GM18517 (cell line): ENCODE measurements at regions not wholly inside any gene's neighbourhood (a gene's known extent, or its start where the extent isn't known, plus 50 kb on each side); places are given as distances from the start of the nearest gene placed in this dataset.
"Not testable (repeated sequence)": the region's sequence is repeated elsewhere in the genome, so short reads cannot be mapped to it uniquely, and the experiment has no call there.

Experiments
- ATAC-seq: cut with Tn5 transposase; IDR thresholded peaks from one replicate; pipeline ENCODE4 v1.9.1; 2021; ENCODE audit warnings: mild to moderate bottlenecking, moderate library complexity; ENCODE audit not compliant: unreplicated experiment

DNA sequence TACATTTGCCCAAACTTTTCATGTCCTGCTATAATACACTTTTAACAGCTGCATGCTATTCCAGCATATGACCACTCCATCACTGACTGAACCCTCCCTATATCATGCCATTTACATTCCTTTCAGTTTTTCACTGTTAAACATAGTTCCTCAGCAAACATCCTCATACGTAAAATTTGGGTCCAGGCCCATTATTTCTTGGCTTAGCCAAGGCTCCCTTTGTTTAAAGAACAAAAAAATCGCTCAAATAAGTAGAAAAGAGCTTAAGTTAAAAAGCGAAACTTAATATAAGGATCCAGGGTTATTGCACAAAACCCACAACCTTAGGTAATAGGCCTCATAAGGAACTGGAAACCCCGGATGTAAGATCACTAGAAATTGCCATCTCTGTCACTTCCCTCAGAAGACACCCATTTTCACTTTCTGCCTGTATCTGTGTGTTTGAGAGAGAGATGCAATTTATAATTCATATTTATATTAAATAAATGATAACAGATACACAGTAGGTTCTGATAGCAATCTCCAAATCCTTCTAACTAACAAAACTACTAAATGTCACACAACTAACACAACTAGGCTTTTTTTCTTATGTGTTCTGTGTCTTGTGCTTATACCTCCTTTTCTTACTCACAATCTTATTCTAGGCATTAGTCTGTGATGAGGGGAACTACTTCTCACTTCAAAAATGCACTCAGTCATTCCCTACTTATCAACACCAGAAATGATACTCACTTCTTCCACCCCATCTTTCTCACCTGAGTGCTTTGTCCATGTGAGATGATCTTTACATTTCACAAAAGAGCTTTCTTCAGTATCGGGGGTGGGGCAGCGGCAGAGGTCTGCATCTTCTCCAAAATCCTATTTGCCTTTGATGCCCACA, 59.9 kb upstream of the FAM241A start:
- ATAC-seq, result no peak

DNA sequence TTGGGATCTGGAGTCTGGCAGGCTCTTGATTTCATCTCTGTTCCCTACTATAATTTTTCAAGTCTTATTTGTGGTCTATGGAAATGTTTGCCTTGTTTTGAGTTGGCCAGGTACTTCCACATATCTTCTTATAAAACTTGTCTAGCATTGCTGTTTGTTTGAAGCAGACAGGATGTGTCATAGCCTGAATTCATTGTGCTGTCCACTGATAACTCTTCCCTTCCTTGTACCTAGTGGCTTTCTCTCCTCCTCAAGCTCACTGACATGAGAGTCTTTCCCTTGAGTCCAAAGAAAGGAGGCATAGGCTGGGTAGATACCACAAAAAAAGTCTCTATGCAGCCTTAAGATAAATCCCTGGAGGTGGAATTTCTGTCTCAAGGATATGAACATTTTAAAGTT, 59.2 kb upstream of the FAM241A start:
- no peak for ATAC-seq

DNA sequence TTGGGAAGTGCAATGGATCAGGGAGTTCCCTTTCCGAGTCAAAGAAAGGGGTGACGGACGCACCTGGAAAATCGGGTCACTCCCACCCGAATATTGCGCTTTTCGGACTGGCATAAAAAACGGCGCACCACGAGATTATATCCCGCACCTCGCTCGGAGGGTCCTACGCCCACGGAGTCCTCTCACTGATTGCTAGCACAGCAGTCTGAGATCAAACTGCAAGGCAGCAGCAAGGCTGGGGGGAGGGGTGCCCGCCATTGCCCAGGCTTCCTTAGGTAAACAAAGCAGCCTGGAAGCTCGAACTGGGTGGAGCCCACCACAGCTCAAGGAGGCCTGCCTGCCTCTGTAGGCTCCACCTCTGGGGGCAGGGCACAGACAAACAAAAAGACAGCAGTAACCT, 58.6 kb upstream of the FAM241A start:
- not testable (repeated sequence) for ATAC-seq

DNA sequence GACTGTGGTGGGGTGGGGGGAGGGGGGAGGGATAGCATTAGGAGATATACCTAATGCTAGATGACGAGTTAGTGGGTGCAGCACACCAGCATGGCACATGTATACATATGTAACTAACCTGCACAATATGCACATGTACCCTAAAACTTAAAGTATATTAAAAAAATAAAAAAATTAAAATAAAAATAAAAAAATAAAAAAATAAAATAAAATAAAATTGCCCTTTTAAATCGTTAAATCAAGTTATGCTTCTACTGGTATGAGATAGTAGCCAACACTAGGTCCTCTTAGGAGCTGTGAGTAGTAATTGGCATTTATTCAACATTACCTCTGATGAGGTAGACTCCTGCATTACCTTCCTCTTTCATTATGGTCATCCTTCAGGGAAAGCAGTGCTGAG, 52.9 kb upstream of the FAM241A start:
- not testable (repeated sequence) for ATAC-seq

DNA sequence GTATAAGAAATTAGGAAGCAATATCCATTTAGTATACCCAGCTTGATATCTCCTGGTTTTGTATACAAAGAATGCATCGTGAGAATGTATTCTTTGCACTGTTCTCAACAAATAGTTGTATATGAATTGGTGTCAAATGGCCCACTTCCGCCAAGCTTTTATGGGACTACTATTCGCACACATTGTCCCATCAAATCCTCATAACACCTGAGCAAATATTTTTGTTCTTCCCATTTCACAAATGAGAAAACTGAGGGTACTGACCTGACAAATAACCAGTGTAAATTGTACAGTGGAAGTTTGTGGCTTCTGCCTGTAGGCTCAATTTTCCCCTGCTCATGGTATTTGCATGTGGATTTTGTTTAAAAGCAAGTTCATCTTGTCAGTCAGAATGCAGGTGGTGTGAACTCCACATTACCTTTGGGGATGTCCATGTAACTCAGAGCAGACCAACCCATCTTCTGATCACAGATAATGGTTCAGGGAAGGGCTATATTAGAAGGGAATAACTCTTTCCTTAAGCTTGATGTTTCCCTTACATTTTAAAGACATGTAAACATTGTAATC, 51.5 kb upstream of the FAM241A start:
- ATAC-seq, result no peak

DNA sequence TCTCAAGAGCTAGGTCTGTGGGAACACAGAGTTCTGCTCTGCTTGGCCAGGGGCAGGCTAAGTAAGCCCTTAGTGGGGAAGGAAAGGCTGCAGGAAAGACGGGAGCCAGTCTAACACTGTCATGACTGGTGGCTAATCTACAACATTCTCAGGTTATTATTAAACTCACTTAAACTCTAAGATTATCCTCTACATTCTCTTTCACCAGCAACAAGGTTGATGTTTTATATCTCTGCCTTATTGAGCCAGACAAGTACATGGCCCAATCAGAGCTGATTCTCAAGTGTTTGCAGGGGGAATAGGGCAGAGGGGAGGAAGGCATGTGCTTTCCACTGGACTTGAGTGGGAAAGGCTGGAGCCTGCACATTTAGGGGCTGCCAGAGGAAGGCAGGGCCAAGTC, 50.9 kb upstream of the FAM241A start:
- no peak for ATAC-seq
